ENCODE measurements at regions not wholly inside any gene's neighbourhood (a gene's known extent, or its start where the extent isn't known, plus 50 kb on each side); places are given as distances from the start of the nearest gene placed in this dataset.

- TF ChIP-seq EP300 (IDR thresholded peaks at IDR 0.05) = no peak
- no peak for TF ChIP-seq CTCF (IDR thresholded peaks at IDR 0.05)
- TF ChIP-seq POLR2AphosphoS5 (IDR thresholded peaks at IDR 0.05) = no peak
- no peak for TF ChIP-seq POLR2A (IDR thresholded peaks at IDR 0.05)
- Histone ChIP-seq H3K9me3 (no peaks in the 10 kb centered on the region), H3K4me3 (no peak overlapping the region), H3K4me1 (no peaks in the 10 kb centered on the region), H3K27ac (no peak overlapping the region), H3K36me3 (no peaks in the 10 kb centered on the region), H3K27me3 (no peaks in the 10 kb centered on the region)
- intact Hi-C loops (cut with DNase I) = no loop called here
- DNase-seq = no peak
- WGBS, 2 donors = 80 to 97% methylated on average over 1 of the region's 1 CpG
Observed at GRCh38 chr5:20498102-20498501, 510.1 kb upstream of the CDH18 start.

GRCh38 chr5:20497356-20497755, 509.4 kb upstream of the CDH18 start:
- no peaks in the 10 kb centered on the region for H3K4me1 ChIP-seq
- no peaks in the 10 kb centered on the region for H3K9me3 ChIP-seq
- no peaks in the 10 kb centered on the region for H3K36me3 ChIP-seq
- no peak overlapping the region for H3K4me3 ChIP-seq
- DNase-seq = no peak
- no peaks in the 10 kb centered on the region for H3K27me3 ChIP-seq
- 38 to 71% methylated on average over 2 of the region's 2 CpGs for WGBS, 2 donors
- H3K27ac ChIP-seq = no peak overlapping the region
- no peak for TF ChIP-seq CTCF (IDR thresholded peaks at IDR 0.05)
- no peak for TF ChIP-seq EP300 (IDR thresholded peaks at IDR 0.05)
- no peak for TF ChIP-seq POLR2A (IDR thresholded peaks at IDR 0.05)
- TF ChIP-seq POLR2AphosphoS5 (IDR thresholded peaks at IDR 0.05) = no peak
- intact Hi-C loops (cut with DNase I) = no loop called here

GRCh38 chr5:20494706-20495105, 506.7 kb upstream of the CDH18 start:
- 83 to 86% methylated on average over 5 of the region's 5 CpGs for WGBS, 2 donors
- Histone ChIP-seq H3K27me3 (no peaks in the 10 kb centered on the region), H3K36me3 (no peaks in the 10 kb centered on the region), H3K4me3 (no peak overlapping the region), H3K9me3 (no peaks in the 10 kb centered on the region), H3K4me1 (no peaks in the 10 kb centered on the region), H3K27ac (no peak overlapping the region)
- no peak for DNase-seq
- no peak for TF ChIP-seq POLR2A (IDR thresholded peaks at IDR 0.05)
- TF ChIP-seq POLR2AphosphoS5 (IDR thresholded peaks at IDR 0.05) = no peak
- TF ChIP-seq CTCF (IDR thresholded peaks at IDR 0.05) = no peak
- TF ChIP-seq EP300 (IDR thresholded peaks at IDR 0.05) = no peak
- intact Hi-C loops (cut with DNase I) = no loop called here

GRCh38 chr5:20486826-20487225, 498.8 kb upstream of the CDH18 start:
- no peak overlapping the region for H3K4me3 ChIP-seq
- no peaks in the 10 kb centered on the region for H3K9me3 ChIP-seq
- DNase-seq = no peak
- 63 to 71% methylated on average over 4 of the region's 4 CpGs for WGBS, 2 donors
- no peak overlapping the region for H3K27ac ChIP-seq
- no peaks in the 10 kb centered on the region for H3K27me3 ChIP-seq
- H3K36me3 ChIP-seq = no peaks in the 10 kb centered on the region
- no peak for TF ChIP-seq CTCF (IDR thresholded peaks at IDR 0.05)
- TF ChIP-seq POLR2A (IDR thresholded peaks at IDR 0.05) = no peak
- no peak for TF ChIP-seq POLR2AphosphoS5 (IDR thresholded peaks at IDR 0.05)
- TF ChIP-seq EP300 (IDR thresholded peaks at IDR 0.05) = no peak
- intact Hi-C loops (cut with DNase I) = no loop called here
- no peaks in the 10 kb centered on the region for H3K4me1 ChIP-seq

GRCh38 chr5:20476016-20476415, 488.0 kb upstream of the CDH18 start:
- Histone ChIP-seq H3K4me3 (no peak overlapping the region), H3K4me1 (no peaks in the 10 kb centered on the region), H3K27me3 (no peaks in the 10 kb centered on the region), H3K9me3 (no peaks in the 10 kb centered on the region), H3K36me3 (no peaks in the 10 kb centered on the region), H3K27ac (no peak overlapping the region)
- WGBS, 2 donors = 70 to 85% methylated on average over 1 of the region's 1 CpG
- DNase-seq = no peak
- no peak for TF ChIP-seq POLR2AphosphoS5 (IDR thresholded peaks at IDR 0.05)
- no peak for TF ChIP-seq POLR2A (IDR thresholded peaks at IDR 0.05)
- no peak for TF ChIP-seq EP300 (IDR thresholded peaks at IDR 0.05)
- no peak for TF ChIP-seq CTCF (IDR thresholded peaks at IDR 0.05)
- intact Hi-C loops (cut with DNase I) = no loop called here
